Smooth muscle cell (in vitro differentiated cells): ENCODE measurements at regions not wholly inside any gene's neighbourhood (a gene's known extent, or its start where the extent isn't known, plus 50 kb on each side); places are given as distances from the start of the nearest gene placed in this dataset.

Experiments
- DNase-seq: peaks from one replicate; lab custom pipeline; 2025; ENCODE audit not compliant: unreplicated experiment; lab: John Stamatoyannopoulos, UW
- H2AFZ ChIP-seq: fragments of 200-600 bp; sonication (generic); 2 replicates; pipeline ENCODE4 v1.6.0; 2016; ENCODE audit warnings: antibody characterized with exemption, low read depth, mild to moderate bottlenecking
- H3F3A ChIP-seq: fragments of 200-600 bp; sonication (generic); 2 replicates; pipeline ENCODE4 v1.6.0; 2017; ENCODE audit warnings: antibody characterized with exemption, low read depth
- H3K27ac ChIP-seq: fragments of 200-600 bp; sonication (generic); 2 replicates; pipeline ENCODE4 v1.5.1; 2016; ENCODE audit warnings: low read depth, mild to moderate bottlenecking
- H3K27me3 ChIP-seq: fragments of 200-600 bp; sonication (generic); 2 replicates; pipeline ENCODE4 v1.6.1; 2016; ENCODE audit warnings: low read depth, mild to moderate bottlenecking
- H3K36me3 ChIP-seq: fragments of 200-600 bp; sonication (generic); 2 replicates; pipeline ENCODE4 v1.5.1; 2016; ENCODE audit warnings: low read depth
- H3K4me1 ChIP-seq: fragments of 200-600 bp; sonication (generic); 2 replicates; pipeline ENCODE4 v1.5.1; 2016; ENCODE audit warnings: low read depth
- H3K4me2 ChIP-seq: fragments of 200-600 bp; sonication (generic); 2 replicates; pipeline ENCODE4 v1.6.0; 2016; ENCODE audit warnings: mild to moderate bottlenecking
- H3K4me3 ChIP-seq: fragments of 200-600 bp; sonication (generic); 2 replicates; pipeline ENCODE4 v1.5.1; 2016; ENCODE audit warnings: mild to moderate bottlenecking
- H3K79me2 ChIP-seq: fragments of 200-600 bp; sonication (generic); 2 replicates; pipeline ENCODE4 v1.6.0; 2016; ENCODE audit warnings: low read depth, mild to moderate bottlenecking
- H3K9ac ChIP-seq: fragments of 200-600 bp; sonication (generic); 2 replicates; pipeline ENCODE4 v1.6.0; 2016; ENCODE audit warnings: low read depth
- H3K9me3 ChIP-seq: fragments of 200-600 bp; sonication (generic); replicated peaks from 2 replicates; pipeline ENCODE4 v1.5.1; 2016; ENCODE audit warnings: low read depth
- H4K20me1 ChIP-seq: fragments of 200-600 bp; sonication (generic); 2 replicates; pipeline ENCODE4 v1.6.0; 2016; ENCODE audit warnings: low read depth
- WGBS: methylation state at CpG from one replicate; pipeline ENCODE4 v1.1.7; 2016; ENCODE audit warnings: low lambda C conversion rate; 5-methylcytosine and 5-hydroxymethylcytosine counted together
- TF ChIP-seq, protein P1 (sequence below): fragments of 200-600 bp; sonication (generic); IDR thresholded peaks from 2 replicates; pipeline ENCODE4 v1.5.1; 2017; ENCODE audit warnings: borderline replicate concordance, mild to moderate bottlenecking, antibody characterized with exemption; ENCODE audit not compliant: insufficient read depth, poor library complexity, severe bottlenecking

DNA sequence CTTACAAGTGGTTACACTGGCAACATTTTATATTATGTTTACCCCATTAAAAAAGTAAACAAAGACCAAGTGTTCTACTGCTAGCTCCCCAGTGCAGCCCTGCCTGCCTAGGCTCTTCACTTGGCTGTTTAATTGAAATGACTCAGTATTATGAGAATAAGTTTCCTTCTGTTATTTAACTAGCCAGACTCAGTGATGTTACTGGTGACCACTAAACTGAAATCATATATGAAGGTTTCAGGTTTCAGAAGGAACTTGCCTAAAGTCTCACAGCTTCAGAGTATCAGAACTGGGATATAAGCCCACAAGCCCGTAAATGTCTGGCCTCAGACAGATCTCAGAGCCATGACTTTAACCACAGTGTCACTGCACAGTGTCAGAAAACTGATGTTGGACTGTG, 66.8 kb upstream of the EXOC4 start:
- Histone ChIP-seq H3K27ac (no peak overlapping the region), H3K79me2 (no peaks in the 10 kb centered on the region), H2AFZ (no peak overlapping the region), H3K9me3 (no peaks in the 10 kb centered on the region), H3F3A (peaks cover 11% of the 10 kb centered on the region), H3K9ac (no peak overlapping the region), H3K4me2 (no peak overlapping the region), H4K20me1 (no peaks in the 10 kb centered on the region), H3K4me1 (no peaks in the 10 kb centered on the region), H3K36me3 (no peaks in the 10 kb centered on the region), H3K4me3 (no peak overlapping the region), H3K27me3 (no peaks in the 10 kb centered on the region)
- TF ChIP-seq, protein P1, sequence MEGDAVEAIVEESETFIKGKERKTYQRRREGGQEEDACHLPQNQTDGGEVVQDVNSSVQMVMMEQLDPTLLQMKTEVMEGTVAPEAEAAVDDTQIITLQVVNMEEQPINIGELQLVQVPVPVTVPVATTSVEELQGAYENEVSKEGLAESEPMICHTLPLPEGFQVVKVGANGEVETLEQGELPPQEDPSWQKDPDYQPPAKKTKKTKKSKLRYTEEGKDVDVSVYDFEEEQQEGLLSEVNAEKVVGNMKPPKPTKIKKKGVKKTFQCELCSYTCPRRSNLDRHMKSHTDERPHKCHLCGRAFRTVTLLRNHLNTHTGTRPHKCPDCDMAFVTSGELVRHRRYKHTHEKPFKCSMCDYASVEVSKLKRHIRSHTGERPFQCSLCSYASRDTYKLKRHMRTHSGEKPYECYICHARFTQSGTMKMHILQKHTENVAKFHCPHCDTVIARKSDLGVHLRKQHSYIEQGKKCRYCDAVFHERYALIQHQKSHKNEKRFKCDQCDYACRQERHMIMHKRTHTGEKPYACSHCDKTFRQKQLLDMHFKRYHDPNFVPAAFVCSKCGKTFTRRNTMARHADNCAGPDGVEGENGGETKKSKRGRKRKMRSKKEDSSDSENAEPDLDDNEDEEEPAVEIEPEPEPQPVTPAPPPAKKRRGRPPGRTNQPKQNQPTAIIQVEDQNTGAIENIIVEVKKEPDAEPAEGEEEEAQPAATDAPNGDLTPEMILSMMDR = no peak
- 29% methylated on average over 1 of the region's 1 CpG for WGBS
- DNase-seq = no peak

DNA sequence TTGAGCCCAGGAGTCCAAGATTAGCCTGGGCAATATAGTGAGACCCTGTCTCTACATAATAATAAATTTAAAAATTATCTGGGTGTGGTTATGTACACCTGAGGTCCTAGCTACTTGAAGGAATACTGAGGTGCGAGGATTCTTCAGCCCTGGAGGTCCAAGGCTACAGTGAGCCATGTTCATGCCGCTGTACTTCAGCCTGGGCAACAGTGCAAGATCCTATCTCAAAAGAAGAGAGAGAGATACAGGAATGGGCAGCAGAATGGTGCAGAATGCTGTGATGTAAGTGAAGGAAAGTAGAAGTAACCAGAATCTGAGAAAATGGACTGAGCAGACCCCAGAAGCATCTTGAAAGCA, 62.7 kb upstream of the EXOC4 start:
- 94% methylated on average over 2 of the region's 2 CpGs for WGBS
- Histone ChIP-seq H3K36me3 (no peaks in the 10 kb centered on the region), H3K4me3 (no peak overlapping the region), H4K20me1 (no peaks in the 10 kb centered on the region), H3K9me3 (no peaks in the 10 kb centered on the region), H3K4me2 (no peak overlapping the region), H3F3A (peaks cover 11% of the 10 kb centered on the region), H2AFZ (no peak overlapping the region), H3K27ac (no peak overlapping the region), H3K27me3 (no peaks in the 10 kb centered on the region), H3K79me2 (no peaks in the 10 kb centered on the region), H3K4me1 (no peaks in the 10 kb centered on the region), H3K9ac (no peak overlapping the region)
- no peak for DNase-seq
- TF ChIP-seq, protein P1 = no peak

DNA sequence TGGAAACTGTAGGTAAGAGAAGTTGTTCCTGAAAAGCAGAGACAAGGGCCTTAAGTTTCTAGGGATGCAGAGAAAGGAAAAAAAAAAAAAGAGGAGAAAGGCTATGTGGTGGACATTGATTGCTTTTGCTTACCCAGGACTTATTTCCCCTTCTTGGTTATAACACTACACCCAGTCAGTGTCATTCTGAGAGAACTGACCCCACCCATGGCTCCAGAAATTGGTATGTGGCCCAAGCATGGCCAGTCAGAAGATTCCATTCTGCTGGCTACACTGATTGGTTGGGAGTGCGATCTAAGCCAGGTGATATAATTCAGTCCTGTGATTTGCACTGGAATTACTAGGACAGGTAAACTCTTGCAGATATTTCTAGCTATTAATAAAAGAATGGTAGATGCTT, 62.2 kb upstream of the EXOC4 start:
- Histone ChIP-seq H4K20me1 (no peaks in the 10 kb centered on the region), H3K4me1 (no peaks in the 10 kb centered on the region), H3K9ac (no peak overlapping the region), H3K27me3 (no peaks in the 10 kb centered on the region), H3K36me3 (no peaks in the 10 kb centered on the region), H3K9me3 (no peaks in the 10 kb centered on the region), H3K4me3 (no peak overlapping the region), H3K27ac (no peak overlapping the region), H2AFZ (no peak overlapping the region), H3K79me2 (no peaks in the 10 kb centered on the region), H3K4me2 (no peak overlapping the region), H3F3A (peaks cover 10% of the 10 kb centered on the region)
- WGBS = 100% methylated on average over 1 of the region's 1 CpG
- TF ChIP-seq, protein P1 = no peak
- no peak for DNase-seq

DNA sequence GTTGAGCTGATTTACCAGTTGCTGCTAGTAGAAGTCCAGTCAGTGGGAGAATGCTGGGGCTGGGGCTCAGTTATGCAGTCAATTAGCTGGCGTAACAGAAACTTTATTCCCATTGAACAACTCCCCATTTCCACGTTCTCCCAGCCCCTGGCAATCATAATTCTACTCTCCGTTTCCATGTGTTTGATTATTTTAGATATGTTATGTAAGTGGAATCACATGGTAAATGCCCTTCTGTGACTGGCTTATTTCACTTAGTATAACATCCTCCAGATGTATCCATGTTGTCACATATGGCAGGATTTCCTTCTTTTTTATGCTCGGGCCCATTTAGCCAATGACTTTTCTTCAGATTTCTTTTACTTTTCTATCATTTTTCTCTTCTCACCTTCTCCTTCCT, 61.1 kb upstream of the EXOC4 start:
- Histone ChIP-seq H3K27ac (no peak overlapping the region), H2AFZ (no peak overlapping the region), H3F3A (no peaks in the 10 kb centered on the region), H3K9me3 (no peaks in the 10 kb centered on the region), H3K27me3 (no peaks in the 10 kb centered on the region), H3K9ac (no peak overlapping the region), H3K4me3 (no peak overlapping the region), H3K4me2 (no peak overlapping the region), H3K79me2 (no peaks in the 10 kb centered on the region), H4K20me1 (no peaks in the 10 kb centered on the region), H3K36me3 (no peaks in the 10 kb centered on the region), H3K4me1 (no peaks in the 10 kb centered on the region)
- TF ChIP-seq, protein P1 = no peak
- DNase-seq = no peak
- 85% methylated on average over 4 of the region's 4 CpGs for WGBS
